NCI-H774 (cell line): ENCODE measurements at regions not wholly inside any gene's neighbourhood (a gene's known extent, or its start where the extent isn't known, plus 50 kb on each side); places are given as distances from the start of the nearest gene placed in this dataset.
"Not testable (repeated sequence)": the region's sequence is repeated elsewhere in the genome, so short reads cannot be mapped to it uniquely, and the experiment has no call there.

Source experiments
- DNase-seq: peaks from one replicate; lab custom pipeline; 2025; lab: John Stamatoyannopoulos, UW

DNA sequence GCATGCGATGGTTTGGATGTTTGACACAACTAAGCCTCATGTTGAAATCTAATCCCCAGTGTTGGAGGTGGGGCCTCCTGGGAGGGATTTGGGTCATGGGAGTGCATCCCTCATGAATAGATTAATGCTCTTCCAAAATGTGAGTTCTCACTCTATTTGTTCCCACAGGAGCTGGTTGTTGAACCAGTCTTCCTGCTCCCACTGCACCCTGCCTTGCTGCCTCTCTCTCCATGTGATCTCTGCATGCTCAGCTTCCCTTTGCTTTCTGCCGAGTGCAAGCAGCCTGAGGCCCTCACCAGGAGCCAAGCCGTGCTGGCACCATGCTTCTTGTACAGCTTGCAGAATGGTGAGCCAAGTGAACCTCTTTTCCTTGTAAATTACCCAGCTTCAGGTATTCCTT lies 206.8 kb downstream of the VAPA start:
- no peak for DNase-seq

GRCh38 chr18:10121028-10121427 lies 207.2 kb downstream of the VAPA start:
- DNase-seq: no peak

DNA sequence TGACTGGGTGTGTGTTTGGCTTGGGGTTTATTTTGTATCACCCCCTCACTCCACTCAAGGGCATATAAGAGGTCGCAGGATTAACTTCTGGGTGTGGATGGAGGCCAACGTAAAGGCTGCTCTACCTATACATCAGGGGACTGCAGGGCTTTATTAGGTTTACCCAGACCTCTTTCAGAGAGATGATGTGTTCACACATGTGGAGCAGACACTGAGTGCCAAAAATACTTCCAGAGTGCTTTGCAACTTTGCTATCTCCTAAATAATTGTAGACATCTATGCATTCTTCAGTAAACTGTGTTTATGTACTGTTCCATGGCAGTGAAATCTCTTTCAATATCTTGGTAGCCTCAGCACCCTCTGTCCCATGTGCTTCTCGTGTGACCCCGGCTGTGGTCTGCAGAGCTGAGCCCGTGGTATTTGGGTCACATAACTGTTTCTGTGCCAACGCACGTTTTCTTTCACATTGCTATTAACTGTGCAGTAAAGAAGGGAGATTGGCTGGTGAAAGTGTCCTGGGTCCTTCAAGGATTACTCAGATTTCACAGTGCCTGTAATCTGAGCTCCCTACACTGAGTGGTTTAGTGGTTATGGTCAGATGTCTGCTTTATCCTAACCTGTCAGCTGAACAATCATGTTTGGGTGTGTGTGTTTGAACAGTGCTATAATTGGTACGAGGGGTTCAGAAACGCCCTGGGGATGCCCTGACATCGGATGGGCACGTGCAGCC lies 208.1 kb downstream of the VAPA start:
- DNase-seq: peak; percentile 51

DNA sequence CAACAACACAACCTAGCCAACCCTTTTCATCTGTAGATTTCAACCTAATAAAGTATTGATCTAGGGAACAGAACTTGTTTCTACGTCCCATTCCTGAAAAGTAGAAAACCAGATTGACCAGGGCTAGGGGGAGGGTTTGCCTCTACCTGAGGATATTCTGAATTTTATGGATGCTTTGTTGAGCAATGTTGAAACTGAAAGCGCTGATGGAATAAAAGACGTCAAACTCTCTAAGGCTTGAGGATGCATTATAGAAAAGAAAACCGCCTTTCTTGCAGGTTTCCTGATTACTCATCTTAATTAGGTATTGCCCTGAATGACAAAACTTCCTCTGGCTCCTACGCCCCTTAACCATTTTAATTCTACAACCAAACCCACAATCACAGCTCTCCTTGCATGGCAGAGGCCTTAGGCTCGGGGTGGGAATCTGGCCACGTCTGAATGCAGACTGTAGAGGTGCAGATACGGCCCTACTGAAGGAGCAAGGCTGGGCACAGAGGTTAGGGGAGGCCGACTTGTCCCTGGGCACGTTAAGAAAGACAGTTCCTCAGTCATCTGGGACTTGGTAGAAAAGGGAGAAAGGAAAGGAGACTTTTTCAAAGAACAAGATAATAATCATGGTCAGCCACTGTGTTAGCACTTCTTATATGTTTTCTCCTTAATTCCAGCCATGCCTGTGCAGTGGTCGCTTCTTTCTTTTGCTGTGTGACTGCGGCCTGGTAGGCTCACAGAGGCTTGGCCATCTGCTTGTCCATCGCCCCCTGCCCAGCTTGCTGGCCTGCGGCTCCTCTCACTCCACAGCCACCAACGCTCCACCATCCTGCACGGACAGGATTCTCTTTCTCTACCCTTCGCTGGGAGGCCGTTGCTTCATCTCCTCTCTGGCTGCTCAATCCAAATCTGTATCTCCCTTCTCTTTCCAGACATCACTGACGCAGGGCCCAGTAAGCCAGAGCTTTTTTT lies 209.5 kb downstream of the VAPA start:
- no peak for DNase-seq

DNA sequence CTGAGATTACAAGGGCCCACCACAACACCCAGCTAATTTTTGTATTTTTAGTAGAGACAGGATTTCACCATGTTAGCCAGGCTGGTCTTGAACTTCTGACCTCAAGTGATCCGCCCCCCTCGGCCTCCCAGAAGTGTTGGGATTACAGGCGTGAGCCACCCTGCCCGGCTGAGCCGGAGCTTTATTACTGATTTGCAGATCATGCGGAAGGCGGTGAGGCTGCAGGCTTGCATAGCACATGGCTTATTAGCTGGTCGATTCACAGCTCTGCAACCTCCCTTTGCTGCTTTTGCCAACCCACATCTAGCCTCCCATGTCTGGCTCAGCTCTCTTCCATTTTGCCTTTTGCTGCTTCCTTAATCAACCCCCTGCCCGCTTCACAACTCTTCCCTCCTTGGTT lies 210.3 kb downstream of the VAPA start:
- DNase-seq: no peak

GRCh38 chr18:10124557-10124956 lies 210.7 kb downstream of the VAPA start:
- DNase-seq: no peak

- no peak for DNase-seq
These were observed 211.2 kb downstream of the VAPA start for GRCh38 chr18:10124967-10125366.

DNA sequence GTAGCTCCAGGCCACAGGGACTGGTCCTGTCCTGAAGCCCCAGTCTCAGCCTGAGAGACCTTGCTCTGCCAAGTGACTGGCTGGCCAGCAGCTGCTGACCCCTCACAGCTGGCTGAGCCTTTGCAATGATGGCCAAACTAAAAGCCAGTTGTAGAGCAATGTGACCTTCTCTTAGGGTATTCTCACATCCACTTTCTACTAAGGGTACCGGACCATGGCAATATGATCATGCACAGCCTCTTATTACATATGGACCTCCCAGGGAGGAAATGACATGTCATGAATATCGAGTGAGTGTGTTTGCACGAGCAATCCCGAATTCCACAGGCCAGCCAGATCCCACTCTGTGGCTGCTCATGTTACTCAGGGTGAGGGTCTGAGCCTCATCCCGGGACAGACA lies 213.9 kb downstream of the VAPA start:
- DNase-seq: no peak

DNA sequence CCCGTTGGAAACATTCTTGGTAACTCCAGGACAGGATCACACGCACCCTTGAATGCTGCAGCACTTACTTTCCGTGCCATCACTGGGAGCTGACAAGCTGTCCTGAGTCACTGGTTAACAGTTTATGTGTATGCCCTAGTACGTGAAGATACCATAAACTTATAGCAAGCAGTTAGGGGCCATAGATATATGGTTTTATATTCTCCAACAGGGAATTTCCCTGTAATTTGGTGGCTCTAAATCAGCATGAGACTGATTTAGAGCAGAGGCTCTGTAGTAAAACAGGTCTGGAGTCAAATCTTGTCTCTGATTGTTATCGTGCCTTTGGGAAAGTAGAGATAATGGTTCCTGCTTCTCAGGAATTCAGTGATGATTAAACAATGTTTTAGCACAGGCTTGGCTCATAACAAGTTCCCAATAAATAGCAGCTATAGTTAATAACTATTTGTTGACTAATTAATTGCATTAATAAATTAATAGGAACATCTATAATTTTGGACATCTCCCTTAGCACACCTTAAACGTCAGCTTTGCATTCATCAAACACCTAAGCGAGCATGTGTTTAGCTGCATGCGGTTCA lies 215.2 kb downstream of the VAPA start:
- DNase-seq: no peak

DNA sequence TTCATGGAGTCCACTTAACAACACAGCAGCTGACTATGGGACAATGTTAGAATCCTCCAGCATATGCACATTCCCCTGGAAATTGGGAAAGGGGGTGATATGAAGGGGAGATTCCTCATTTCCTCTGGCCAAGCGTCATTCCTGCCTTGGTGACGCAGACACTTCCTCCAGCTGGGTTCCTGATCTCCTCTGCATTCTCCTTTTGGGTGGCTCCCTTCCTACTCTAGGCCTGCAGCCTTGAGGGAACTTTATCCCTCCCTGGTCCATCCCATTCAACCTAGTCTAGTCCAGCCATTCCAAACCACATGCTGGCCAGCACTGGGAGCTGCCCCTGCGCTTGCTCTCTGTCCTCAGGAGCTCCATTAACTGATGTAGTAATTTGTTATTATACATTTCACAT lies 216.8 kb downstream of the VAPA start:
- no peak for DNase-seq

- DNase-seq: no peak
These were observed 217.3 kb downstream of the VAPA start for GRCh38 chr18:10131081-10131459.

- DNase-seq: no peak
These were observed 217.9 kb downstream of the VAPA start for GRCh38 chr18:10131460-10132395.

- no peak for DNase-seq
These were observed 219.7 kb downstream of the VAPA start for GRCh38 chr18:10133516-10133915.

GRCh38 chr18:10134204-10134603 lies 220.4 kb downstream of the VAPA start:
- DNase-seq: no peak

DNA sequence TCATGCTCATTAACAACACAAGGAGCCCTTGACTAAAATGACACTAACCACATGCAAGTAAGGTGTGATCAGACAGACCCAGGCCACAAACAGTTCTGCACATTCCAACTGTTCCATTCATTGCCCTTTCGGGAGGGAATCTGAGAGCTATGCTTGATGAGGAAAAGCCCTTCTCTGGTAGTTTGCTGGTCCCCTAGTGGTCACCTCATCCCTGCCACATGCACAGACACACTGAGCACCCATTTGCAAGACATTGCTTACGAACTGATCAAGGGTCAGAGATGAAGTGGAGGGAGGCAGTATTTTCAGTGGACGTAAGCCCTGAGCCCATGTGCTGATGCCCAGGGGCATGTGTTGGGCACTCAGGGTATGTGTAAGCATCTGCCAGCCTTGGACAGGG lies 220.9 kb downstream of the VAPA start:
- not testable (repeated sequence) for DNase-seq

DNA sequence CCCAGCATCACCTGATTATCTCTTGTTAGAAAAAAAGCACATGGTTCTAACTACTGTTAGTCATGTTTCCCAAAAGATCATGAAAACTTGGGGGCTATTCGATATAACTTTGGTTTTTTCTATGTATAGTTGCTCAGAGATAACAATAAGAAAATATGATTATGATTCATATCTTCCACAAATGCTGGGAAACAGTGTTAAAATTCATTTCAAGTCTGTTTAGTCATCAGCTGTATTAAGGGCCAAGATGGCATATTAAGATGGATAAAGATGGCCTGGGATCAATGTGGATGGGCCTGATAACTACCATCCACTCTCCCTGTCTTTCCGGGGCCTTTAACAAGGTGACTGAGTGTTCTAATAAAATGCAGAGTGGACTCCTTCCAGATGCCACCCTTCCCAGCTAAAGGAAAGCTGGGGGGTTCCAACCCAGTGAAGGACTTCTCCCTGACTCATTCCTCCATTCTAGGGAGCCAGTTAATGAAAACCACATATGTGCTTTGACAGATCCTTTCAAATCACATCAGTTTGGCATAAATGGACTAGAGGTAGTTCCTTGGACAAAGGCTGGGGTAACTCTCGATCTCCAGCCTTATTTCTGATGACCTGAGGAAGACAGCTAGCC lies 221.6 kb downstream of the VAPA start:
- no peak for DNase-seq

DNA sequence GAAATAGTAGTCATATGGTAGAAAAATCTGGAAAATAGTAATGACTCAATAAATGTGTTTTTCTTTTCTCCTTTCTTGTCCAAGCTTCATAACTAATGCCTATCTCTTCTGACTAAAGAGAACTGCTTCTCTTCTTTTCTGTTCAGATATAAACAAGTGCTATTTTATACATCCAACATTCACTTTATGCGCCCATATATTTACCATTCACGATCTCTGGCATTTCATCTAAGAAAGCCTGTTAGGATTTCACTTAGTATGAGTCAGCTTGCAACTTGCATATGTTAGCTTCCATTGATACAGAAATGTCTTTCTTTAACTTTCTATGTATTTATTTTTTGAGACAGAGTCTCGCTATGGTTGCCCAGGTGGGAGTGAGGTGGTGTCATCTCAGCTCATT lies 224.9 kb downstream of the VAPA start:
- no peak for DNase-seq

DNA sequence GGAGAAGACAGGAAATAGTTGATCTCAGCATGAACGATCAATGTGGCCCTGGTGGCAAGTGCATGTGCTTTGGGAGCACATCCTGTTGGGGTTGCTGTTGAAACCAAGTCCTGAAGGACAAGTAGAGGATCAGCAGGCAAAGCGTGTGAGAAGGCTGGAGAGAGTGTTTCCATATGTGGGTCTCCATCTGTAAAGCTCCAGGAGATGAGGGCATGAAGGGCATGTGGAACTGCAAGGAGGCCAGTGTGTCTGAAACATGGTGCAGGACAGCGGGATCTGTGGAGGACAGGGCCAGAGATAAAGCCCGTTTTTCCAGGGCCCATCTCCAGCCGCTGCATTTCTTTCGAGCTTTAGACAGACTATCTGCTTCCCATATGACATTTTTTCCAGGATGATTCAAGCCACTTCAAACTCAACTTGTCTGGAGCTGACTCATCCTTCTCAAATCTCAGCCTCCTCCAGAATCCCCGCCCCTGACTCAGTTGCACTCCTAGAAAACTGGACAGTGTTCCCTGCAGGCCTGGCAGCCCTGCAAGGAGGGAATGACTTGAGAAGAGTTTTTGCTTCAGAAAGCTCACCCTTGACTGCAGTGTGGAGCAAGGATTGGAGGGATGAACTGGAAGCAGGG lies 226.1 kb downstream of the VAPA start:
- DNase-seq: no peak

DNA sequence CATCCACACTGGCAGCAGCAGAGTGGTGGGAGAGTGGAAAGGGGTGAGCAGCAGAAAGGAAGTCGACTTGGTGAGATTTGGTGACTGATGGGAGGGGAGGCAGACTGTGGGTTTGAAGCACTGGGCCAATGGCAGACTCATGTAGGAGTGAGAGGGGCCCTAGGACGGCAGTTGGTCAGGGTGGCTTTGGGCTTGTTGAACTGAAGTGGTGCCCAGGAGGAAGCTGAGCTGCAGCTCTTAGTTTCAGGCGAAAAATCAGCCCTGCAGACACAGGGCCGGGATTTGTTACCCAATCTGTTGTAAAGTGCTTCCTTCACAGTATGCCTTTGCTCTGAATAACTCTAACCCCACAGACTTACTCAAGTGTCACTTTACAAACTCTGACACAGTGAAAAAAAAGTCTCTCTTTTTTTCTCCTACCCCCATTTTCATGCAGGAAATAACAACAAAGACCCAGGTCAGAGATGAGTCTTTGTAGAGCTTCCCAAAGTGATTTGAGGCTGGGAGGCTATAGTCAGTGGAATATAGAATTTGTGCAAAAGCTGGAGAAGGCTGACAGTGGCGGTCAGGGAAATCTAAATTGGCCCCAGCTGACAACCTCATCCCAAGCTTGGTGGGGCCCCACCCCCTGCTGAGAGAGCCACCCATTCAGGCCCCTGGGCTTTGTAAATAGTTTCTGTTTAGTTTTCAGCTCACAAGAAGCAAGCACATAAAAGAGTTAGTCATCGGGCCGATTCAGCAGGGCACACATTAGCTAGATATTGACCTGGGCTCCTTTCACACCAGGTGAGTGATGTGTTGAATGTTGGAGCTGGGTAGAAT lies 226.9 kb downstream of the VAPA start:
- peak; percentile 55 for DNase-seq

DNA sequence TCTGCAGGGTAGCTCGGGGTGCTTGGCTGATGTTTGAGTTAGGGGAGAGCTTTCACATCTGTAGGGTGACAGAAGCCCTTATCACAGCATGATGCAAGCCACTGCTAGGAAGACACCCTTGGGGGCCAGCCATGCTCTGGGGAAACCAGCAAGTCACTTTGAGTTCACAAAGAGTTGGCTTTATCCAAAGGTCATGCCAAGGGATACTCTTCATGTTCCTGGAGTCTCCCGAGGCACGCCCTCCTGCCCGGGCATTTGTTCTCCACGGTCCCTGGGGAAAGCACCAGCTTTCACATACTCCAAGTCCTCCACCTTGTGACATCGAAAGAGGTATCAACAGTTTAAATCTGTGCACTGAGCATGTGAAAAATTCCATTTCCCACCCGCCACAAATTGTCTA lies 227.7 kb downstream of the VAPA start:
- no peak for DNase-seq
